Astrocyte of the cerebellum (primary cell): ENCODE measurements at regions not wholly inside any gene's neighbourhood (a gene's known extent, or its start where the extent isn't known, plus 50 kb on each side); places are given as distances from the start of the nearest gene placed in this dataset.

Source experiments
- DNase-seq: peaks from one replicate; pipeline ENCODE4 v3.0.0-alpha.2; 2011; ENCODE audit warnings: low read depth
- H3K4me3 ChIP-seq: 2 replicates; pipeline ENCODE4 v1.5.1; 2011; ENCODE audit warnings: mild to moderate bottlenecking, low read depth, low read length, moderate library complexity
- CTCF ChIP-seq: IDR thresholded peaks from 2 replicates; pipeline ENCODE4 v1.5.1; 2012; ENCODE audit warnings: low read length, low read depth, moderate library complexity, mild to moderate bottlenecking; ENCODE audit errors: missing control alignments
- in situ Hi-C: cut with HindIII; loops from 2 replicates; pipeline ENCODE4 v1.10.0; 2017; ENCODE audit warnings: low sequenced_read_pairs

- H3K4me3 ChIP-seq = no peak overlapping the region
- in situ Hi-C loops = no loop called here
- TF ChIP-seq CTCF = no peak
- no peak for DNase-seq
These were observed 324.3 kb upstream of the PCDH10 start for GRCh38 chr4:132824761-132825160.

- in situ Hi-C loops = no loop called here
- DNase-seq = no peak
- TF ChIP-seq CTCF = no peak
These were observed 321.6 kb upstream of the PCDH10 start for GRCh38 chr4:132827522-132827921.

GRCh38 chr4:132838244-132838643 is 310.9 kb upstream of the PCDH10 start:
- H3K4me3 ChIP-seq = no peak overlapping the region

More at GRCh38 chr4:132827522-132827921, 321.6 kb upstream of the PCDH10 start:
- H3K4me3 ChIP-seq = no peak overlapping the region

GRCh38 chr4:132839070-132839469 is 310.0 kb upstream of the PCDH10 start:
- no peak for DNase-seq
- in situ Hi-C loops = no loop called here
- TF ChIP-seq CTCF = no peak
- no peak overlapping the region for H3K4me3 ChIP-seq

More at GRCh38 chr4:132838244-132838643, 310.9 kb upstream of the PCDH10 start:
- in situ Hi-C loops = no loop called here
- TF ChIP-seq CTCF = no peak
- DNase-seq = no peak

GRCh38 chr4:132859929-132860328 is 289.2 kb upstream of the PCDH10 start:
- DNase-seq = no peak
- H3K4me3 ChIP-seq = no peak overlapping the region
- in situ Hi-C loops = no loop called here
- TF ChIP-seq CTCF = no peak

GRCh38 chr4:132860976-132861375 is 288.1 kb upstream of the PCDH10 start:
- no peak overlapping the region for H3K4me3 ChIP-seq
- no peak for TF ChIP-seq CTCF
- in situ Hi-C loops = no loop called here
- DNase-seq = no peak

GRCh38 chr4:132863619-132864018 is 285.5 kb upstream of the PCDH10 start:
- in situ Hi-C loops = no loop called here
- no peak for DNase-seq
- no peak for TF ChIP-seq CTCF
- H3K4me3 ChIP-seq = no peak overlapping the region
